ENCODE measurements at regions not wholly inside any gene's neighbourhood (a gene's known extent, or its start where the extent isn't known, plus 50 kb on each side); places are given as distances from the start of the nearest gene placed in this dataset.

GRCh38 chr4:22336822-22337221 is 179.0 kb downstream of the ADGRA3 start:
- no peak for TF ChIP-seq CTCF (conservative IDR thresholded peaks at IDR 0.05; ENCODE audit: low read depth, low read length)
- DNase-seq (ENCODE audit: low read depth): no peak
- no peak overlapping the region for H3K4me3 ChIP-seq (ENCODE audit: low read length)

- DNase-seq (ENCODE audit: low read depth): no peak
- no peak overlapping the region for H3K4me3 ChIP-seq (ENCODE audit: low read length)
- no peak for TF ChIP-seq CTCF (conservative IDR thresholded peaks at IDR 0.05; ENCODE audit: low read depth, low read length)
Observed at GRCh38 chr4:22334155-22334554, 181.7 kb downstream of the ADGRA3 start.

DNA sequence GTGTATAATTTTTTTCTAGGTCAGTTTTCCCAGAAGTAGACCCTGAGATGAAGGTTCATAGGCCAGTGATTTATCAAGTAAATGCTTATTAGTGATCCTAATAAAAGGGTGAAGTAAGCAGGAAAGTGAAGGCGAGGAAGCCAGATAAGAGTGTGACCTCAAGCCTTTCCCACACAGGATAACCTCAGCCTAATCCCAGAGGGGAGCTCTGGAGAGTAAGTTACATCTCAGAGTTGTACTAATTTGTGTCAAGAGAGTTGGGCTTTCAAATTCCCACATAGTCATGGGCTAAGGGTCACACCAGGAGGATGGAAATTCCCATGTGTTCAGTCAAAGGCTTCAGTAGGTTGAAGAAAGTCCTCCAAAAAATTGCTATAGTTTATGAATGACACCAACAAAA is 191.4 kb downstream of the ADGRA3 start:
- no peak for TF ChIP-seq CTCF (conservative IDR thresholded peaks at IDR 0.05; ENCODE audit: low read depth, low read length)
- no peak overlapping the region for H3K4me3 ChIP-seq (ENCODE audit: low read length)
- no peak for DNase-seq (ENCODE audit: low read depth)

- no peak for DNase-seq (ENCODE audit: low read depth)
- no peak overlapping the region for H3K4me3 ChIP-seq (ENCODE audit: low read length)
- no peak for TF ChIP-seq CTCF (conservative IDR thresholded peaks at IDR 0.05; ENCODE audit: low read depth, low read length)
Observed at GRCh38 chr4:22323691-22324090, 192.2 kb downstream of the ADGRA3 start.

DNA sequence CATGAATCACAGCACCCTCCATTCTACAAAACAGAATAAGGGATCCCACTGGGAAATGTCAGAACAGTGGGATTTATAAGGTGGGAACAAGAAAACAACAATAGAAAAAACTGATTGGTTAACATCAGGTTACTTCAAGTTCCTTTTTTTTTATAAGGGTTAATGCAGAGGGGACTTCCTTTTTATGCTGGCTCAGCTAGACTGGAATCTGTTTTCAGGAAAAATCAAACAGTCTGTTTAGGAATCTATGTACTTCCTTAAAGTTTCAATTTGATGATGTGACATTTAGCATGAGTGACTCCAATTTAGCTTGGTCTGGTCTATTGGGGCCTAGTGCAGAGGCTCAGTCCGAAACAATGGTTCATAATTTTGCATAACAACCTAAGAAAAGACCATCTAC is 192.9 kb downstream of the ADGRA3 start:
- no peak overlapping the region for H3K4me3 ChIP-seq (ENCODE audit: low read length)
- TF ChIP-seq CTCF (conservative IDR thresholded peaks at IDR 0.05; ENCODE audit: low read depth, low read length): no peak
- no peak for DNase-seq (ENCODE audit: low read depth)

GRCh38 chr4:22315628-22316027 is 200.2 kb downstream of the ADGRA3 start:
- DNase-seq (ENCODE audit: low read depth): no peak
- no peak overlapping the region for H3K4me3 ChIP-seq (ENCODE audit: low read length)
- no peak for TF ChIP-seq CTCF (conservative IDR thresholded peaks at IDR 0.05; ENCODE audit: low read depth, low read length)

DNA sequence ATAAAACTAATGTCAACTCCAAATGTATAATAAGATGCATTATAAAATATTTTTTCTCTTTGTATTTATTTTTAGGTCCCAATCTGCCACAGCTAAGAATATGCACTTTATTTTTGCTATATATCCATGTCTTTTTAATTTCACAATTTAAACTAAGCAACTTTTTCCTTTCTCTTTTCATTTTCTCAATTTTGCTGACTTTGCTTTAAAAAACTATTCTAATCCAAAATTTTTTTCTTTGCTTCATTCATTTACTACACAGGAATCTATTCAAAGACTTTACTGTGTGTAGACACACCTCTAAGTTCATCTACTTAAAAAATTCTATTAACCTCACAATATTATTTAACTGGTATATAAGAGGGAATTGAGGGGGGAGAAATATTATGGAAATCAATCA is 201.9 kb downstream of the ADGRA3 start:
- H3K4me3 ChIP-seq (ENCODE audit: low read length): no peak overlapping the region
- TF ChIP-seq CTCF (conservative IDR thresholded peaks at IDR 0.05; ENCODE audit: low read depth, low read length): no peak
- no peak for DNase-seq (ENCODE audit: low read depth)

Data from retinal pigment epithelial cell (primary cell).